Kidney capillary endothelial cell (primary cell): ENCODE measurements at regions not wholly inside any gene's neighbourhood (a gene's known extent, or its start where the extent isn't known, plus 50 kb on each side); places are given as distances from the start of the nearest gene placed in this dataset.

ENCODE experiments used
- DNase-seq: peaks from one replicate; pipeline ENCODE4 v3.0.0-alpha.2; 2018; ENCODE audit warnings: low spot score

- no peak for DNase-seq
Observed at GRCh38 chr14:35456261-35456660, 51.7 kb upstream of the NFKBIA start.

- no peak for DNase-seq
Observed at GRCh38 chr14:35458442-35458841, 53.9 kb upstream of the NFKBIA start.

- no peak for DNase-seq
Observed at GRCh38 chr14:35459776-35460175, 55.2 kb upstream of the NFKBIA start.

GRCh38 chr14:35470755-35471154 is 63.2 kb upstream of the INSM2 start:
- DNase-seq = peak; percentile 11

- no peak for DNase-seq
Observed at GRCh38 chr14:35471803-35472202, 62.2 kb upstream of the INSM2 start.

- no peak for DNase-seq
Observed at GRCh38 chr14:35474323-35474722, 59.6 kb upstream of the INSM2 start.

GRCh38 chr14:35480119-35480769 is 53.7 kb upstream of the INSM2 start:
- DNase-seq = peak; percentile 52

- DNase-seq = no peak
Observed at GRCh38 chr14:35482994-35483515, 50.9 kb upstream of the INSM2 start.
